ENCODE measurements at regions not wholly inside any gene's neighbourhood (a gene's known extent, or its start where the extent isn't known, plus 50 kb on each side); places are given as distances from the start of the nearest gene placed in this dataset.
"Not testable (repeated sequence)": the region's sequence is repeated elsewhere in the genome, so short reads cannot be mapped to it uniquely, and the experiment has no call there.

DNA sequence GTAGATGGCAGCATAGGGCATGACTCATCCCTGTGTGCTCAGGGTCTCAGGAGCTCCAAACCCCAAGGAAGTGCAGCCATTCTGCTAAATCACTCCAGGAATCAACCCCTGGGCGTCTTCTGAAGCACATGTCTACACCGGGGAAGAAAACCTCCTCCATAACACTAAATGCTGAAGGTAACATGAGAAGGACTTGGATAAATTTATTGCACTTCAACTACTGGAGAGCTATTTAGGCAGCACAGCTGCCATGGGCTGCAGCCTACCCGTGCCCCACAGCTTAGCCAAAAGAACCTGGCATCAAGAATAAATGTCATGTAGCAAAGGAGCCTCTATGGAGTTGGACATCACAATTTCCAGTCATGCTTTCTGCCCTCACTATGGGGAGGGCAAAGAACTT, 141.7 kb downstream of the GPCPD1 start:
- DNase-seq, result no peak
- TF ChIP-seq, protein P1, sequence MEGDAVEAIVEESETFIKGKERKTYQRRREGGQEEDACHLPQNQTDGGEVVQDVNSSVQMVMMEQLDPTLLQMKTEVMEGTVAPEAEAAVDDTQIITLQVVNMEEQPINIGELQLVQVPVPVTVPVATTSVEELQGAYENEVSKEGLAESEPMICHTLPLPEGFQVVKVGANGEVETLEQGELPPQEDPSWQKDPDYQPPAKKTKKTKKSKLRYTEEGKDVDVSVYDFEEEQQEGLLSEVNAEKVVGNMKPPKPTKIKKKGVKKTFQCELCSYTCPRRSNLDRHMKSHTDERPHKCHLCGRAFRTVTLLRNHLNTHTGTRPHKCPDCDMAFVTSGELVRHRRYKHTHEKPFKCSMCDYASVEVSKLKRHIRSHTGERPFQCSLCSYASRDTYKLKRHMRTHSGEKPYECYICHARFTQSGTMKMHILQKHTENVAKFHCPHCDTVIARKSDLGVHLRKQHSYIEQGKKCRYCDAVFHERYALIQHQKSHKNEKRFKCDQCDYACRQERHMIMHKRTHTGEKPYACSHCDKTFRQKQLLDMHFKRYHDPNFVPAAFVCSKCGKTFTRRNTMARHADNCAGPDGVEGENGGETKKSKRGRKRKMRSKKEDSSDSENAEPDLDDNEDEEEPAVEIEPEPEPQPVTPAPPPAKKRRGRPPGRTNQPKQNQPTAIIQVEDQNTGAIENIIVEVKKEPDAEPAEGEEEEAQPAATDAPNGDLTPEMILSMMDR (IDR thresholded peaks at IDR 0.05), result no peak
- H3K27ac ChIP-seq, result no peak overlapping the region
- peaks cover 0 to 2% of the 10 kb centered on the region in 2 donors for H3K9me3 ChIP-seq
- intact Hi-C loops (cut with DNase I), result no loop called here
- peaks cover 0 to 24% of the 10 kb centered on the region in 2 donors for H3K27me3 ChIP-seq
- ATAC-seq, result no peak
- no peak overlapping the region for H3K4me3 ChIP-seq
- H3K4me1 ChIP-seq, result no peaks in the 10 kb centered on the region
- H3K36me3 ChIP-seq, result no peaks in the 10 kb centered on the region

GRCh38 chr20:5467086-5467485, 143.7 kb downstream of the GPCPD1 start:
- H3K27me3 ChIP-seq, result peaks cover 0 to 37% of the 10 kb centered on the region in 2 donors
- DNase-seq (no peak), ATAC-seq (no peak)
- no peak overlapping the region for H3K4me3 ChIP-seq
- H3K27ac ChIP-seq, result no peak overlapping the region
- H3K9me3 ChIP-seq, result peaks cover 0 to 2% of the 10 kb centered on the region in 2 donors
- no peaks in the 10 kb centered on the region for H3K4me1 ChIP-seq
- no peaks in the 10 kb centered on the region for H3K36me3 ChIP-seq
- TF ChIP-seq, protein P1 (IDR thresholded peaks at IDR 0.05), result no peak
- intact Hi-C loops (cut with DNase I), result no loop called here

GRCh38 chr20:5465604-5465927, 145.2 kb downstream of the GPCPD1 start:
- H3K27ac ChIP-seq, result no peak overlapping the region
- ATAC-seq (no peak), DNase-seq (no peak)
- H3K27me3 ChIP-seq, result peaks cover 0 to 37% of the 10 kb centered on the region in 2 donors
- H3K4me1 ChIP-seq, result no peaks in the 10 kb centered on the region
- intact Hi-C loops (cut with DNase I), result no loop called here
- TF ChIP-seq, protein P1 (IDR thresholded peaks at IDR 0.05), result no peak
- no peaks in the 10 kb centered on the region for H3K36me3 ChIP-seq
- no peak overlapping the region for H3K4me3 ChIP-seq
- peaks cover 0 to 2% of the 10 kb centered on the region in 2 donors for H3K9me3 ChIP-seq

- Histone ChIP-seq H3K4me3 (no peak overlapping the region), H3K9me3 (peaks cover 0 to 6% of the 10 kb centered on the region in 2 donors), H3K27ac (no peak overlapping the region), H3K36me3 (no peaks in the 10 kb centered on the region), H3K4me1 (no peaks in the 10 kb centered on the region), H3K27me3 (peaks cover 0 to 37% of the 10 kb centered on the region in 2 donors)
- TF ChIP-seq, protein P1 (IDR thresholded peaks at IDR 0.05), result no peak
- intact Hi-C loops (cut with DNase I), result no loop called here
- ATAC-seq (no peak), DNase-seq (no peak)
Measured at GRCh38 chr20:5464901-5465603, 145.8 kb downstream of the GPCPD1 start.

DNA sequence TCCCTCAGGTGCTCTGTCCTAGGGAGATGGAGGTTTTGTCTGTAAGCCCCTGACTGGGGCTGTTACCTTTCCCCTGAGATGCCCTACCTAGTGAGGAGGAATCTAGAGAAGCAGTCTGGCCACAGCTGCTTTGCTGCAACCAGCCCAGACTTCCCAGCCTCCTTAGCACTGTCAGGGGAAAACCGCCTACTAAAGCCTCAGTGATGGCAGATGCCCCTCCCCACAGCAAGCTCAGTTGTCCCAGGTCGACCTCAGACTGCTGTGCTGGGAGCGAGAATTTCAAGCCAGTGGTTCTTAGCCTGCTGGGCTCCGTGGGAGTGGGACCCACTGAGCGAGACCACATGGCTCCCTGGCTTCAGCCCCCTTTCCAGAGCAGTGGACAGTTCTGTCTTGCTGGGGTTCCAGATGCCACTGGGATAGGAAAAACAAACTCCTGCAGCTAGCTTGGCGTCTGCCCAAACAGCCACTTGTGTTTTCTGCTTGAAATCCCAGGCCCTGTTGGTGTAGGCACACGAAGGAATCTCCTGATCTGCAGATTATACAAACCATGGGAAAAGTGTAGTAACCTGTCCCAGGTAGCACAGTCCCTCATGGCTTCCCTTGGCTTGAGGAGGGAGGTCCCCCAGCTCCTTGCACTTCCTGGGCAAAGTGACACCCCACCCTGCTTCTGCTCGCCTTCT, 146.4 kb upstream of the PROKR2 start:
- peaks cover 0 to 6% of the 10 kb centered on the region in 2 donors for H3K9me3 ChIP-seq
- ATAC-seq, result no peak
- intact Hi-C loops (cut with DNase I), result no loop called here
- H3K4me3 ChIP-seq, result no peak overlapping the region
- peaks cover 0 to 37% of the 10 kb centered on the region in 2 donors for H3K27me3 ChIP-seq
- TF ChIP-seq, protein P1 (IDR thresholded peaks at IDR 0.05), result no peak
- DNase-seq, result no peak
- no peak overlapping the region for H3K27ac ChIP-seq
- H3K36me3 ChIP-seq, result no peaks in the 10 kb centered on the region
- no peaks in the 10 kb centered on the region for H3K4me1 ChIP-seq

GRCh38 chr20:5453745-5454144, 137.0 kb upstream of the PROKR2 start:
- H3K4me1 ChIP-seq; DNase-seq; H3K27me3 ChIP-seq; ATAC-seq; H3K4me3 ChIP-seq; H3K36me3 ChIP-seq; H3K9me3 ChIP-seq; intact Hi-C loops (cut with DNase I); H3K27ac ChIP-seq: not testable (repeated sequence)

- H3K27me3 ChIP-seq; H3K4me3 ChIP-seq; DNase-seq; H3K4me1 ChIP-seq; intact Hi-C loops (cut with DNase I); ATAC-seq; H3K27ac ChIP-seq; H3K36me3 ChIP-seq; H3K9me3 ChIP-seq: not testable (repeated sequence)
Measured at GRCh38 chr20:5453316-5453715, 136.6 kb upstream of the PROKR2 start.

GRCh38 chr20:5452691-5453090, 135.9 kb upstream of the PROKR2 start:
- ATAC-seq; intact Hi-C loops (cut with DNase I); H3K4me1 ChIP-seq; H3K9me3 ChIP-seq; DNase-seq; H3K4me3 ChIP-seq; H3K27me3 ChIP-seq; H3K36me3 ChIP-seq; H3K27ac ChIP-seq: not testable (repeated sequence)
